Stomach (tissue), 4 donors: ENCODE measurements at regions not wholly inside any gene's neighbourhood (a gene's known extent, or its start where the extent isn't known, plus 50 kb on each side); places are given as distances from the start of the nearest gene placed in this dataset.

Experiments used
- POLR2A ChIP-seq, 4 donors: fragments of 450-650 bp; IDR thresholded peaks; one replicate each; pipeline ENCODE4 v1.6.1; 2016; ENCODE audit warnings: antibody characterized with exemption in 4 of 4, control low read depth in 2 of 4, mild to moderate bottlenecking in 1 of 4, moderate library complexity in 1 of 4
- TF ChIP-seq, protein P1 (sequence below), 7 experiments: fragments of 450-650 bp in 4 of 7; fragments of 200-600 bp in 3 of 7; sonication (generic) in 3 of 7; IDR thresholded peaks; one replicate each; pipeline ENCODE4 v1.5.1; 2016 to 2019; ENCODE audit warnings: antibody characterized with exemption in 7 of 7, control low read depth in 2 of 7, mild to moderate bottlenecking in 1 of 7

DNA sequence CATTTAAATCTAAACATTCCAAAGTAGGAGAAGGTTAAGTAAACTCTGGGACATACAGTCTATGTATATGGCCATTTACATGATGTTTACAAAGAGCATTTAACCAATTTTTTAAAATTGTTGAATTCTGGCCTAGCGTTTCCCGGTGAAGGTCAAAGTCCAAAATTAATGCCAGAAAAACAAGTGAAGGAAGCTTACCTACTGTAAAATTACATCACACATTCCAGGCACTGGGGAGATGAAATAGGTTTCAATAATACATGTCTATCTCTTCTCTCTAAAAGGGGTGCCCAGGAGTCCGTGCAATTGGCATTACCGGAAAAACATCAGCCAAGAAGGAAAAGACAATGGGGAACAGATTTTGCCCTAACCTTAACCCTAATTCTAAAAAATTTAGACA lies 358.8 kb downstream of the VPS13C start:
- TF ChIP-seq, protein P1, sequence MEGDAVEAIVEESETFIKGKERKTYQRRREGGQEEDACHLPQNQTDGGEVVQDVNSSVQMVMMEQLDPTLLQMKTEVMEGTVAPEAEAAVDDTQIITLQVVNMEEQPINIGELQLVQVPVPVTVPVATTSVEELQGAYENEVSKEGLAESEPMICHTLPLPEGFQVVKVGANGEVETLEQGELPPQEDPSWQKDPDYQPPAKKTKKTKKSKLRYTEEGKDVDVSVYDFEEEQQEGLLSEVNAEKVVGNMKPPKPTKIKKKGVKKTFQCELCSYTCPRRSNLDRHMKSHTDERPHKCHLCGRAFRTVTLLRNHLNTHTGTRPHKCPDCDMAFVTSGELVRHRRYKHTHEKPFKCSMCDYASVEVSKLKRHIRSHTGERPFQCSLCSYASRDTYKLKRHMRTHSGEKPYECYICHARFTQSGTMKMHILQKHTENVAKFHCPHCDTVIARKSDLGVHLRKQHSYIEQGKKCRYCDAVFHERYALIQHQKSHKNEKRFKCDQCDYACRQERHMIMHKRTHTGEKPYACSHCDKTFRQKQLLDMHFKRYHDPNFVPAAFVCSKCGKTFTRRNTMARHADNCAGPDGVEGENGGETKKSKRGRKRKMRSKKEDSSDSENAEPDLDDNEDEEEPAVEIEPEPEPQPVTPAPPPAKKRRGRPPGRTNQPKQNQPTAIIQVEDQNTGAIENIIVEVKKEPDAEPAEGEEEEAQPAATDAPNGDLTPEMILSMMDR (IDR thresholded peaks at IDR 0.05), result no peak
- TF ChIP-seq POLR2A (IDR thresholded peaks at IDR 0.05), result no peak
